Pancreas (tissue), 10 donors: ENCODE measurements at regions not wholly inside any gene's neighbourhood (a gene's known extent, or its start where the extent isn't known, plus 50 kb on each side); places are given as distances from the start of the nearest gene placed in this dataset.

Source experiments
- ATAC-seq, 4 donors: fragments of 200-7000 bp; cut with Tn5 transposase; one replicate each; pipeline versions ENCODE4 v1.8.0 to v1.9.1; 2020; ENCODE audit warnings: mild to moderate bottlenecking in 4 of 4, moderate library complexity in 4 of 4
- DNase-seq, 6 donors: peaks; one replicate each; pipeline ENCODE4 v3.0.0-alpha.2; 2020
- FAIRE-seq: peaks from 2 replicates; lab custom pipeline; 2012; peaks lifted over from hg19 to GRCh38; lab: Jason Lieb, UNC
- H3K27ac ChIP-seq, 4 donors: fragments of 200-600 bp; sonication (generic); 1 replicate in 3 of 4; 2 replicates in 1 of 4; pipeline versions ENCODE4 v1.5.0 to v1.8.0; 2020
- H3K27me3 ChIP-seq, 4 donors: fragments of 200-600 bp; one replicate each; pipeline ENCODE4 v1.8.0; 2021
- H3K36me3 ChIP-seq, 3 donors: fragments of 200-600 bp; sonication (generic) in 1 of 3; one replicate each; pipeline versions ENCODE4 v1.5.0 to v1.8.0; 2020 to 2021
- H3K4me1 ChIP-seq, 3 donors: fragments of 200-600 bp; one replicate each; pipeline ENCODE4 v1.8.0; 2021
- H3K4me3 ChIP-seq, 4 donors: fragments of 200-600 bp; sonication (generic) in 2 of 4; one replicate each; pipeline versions ENCODE4 v1.5.0 to v1.8.0; 2020 to 2021
- H3K9me3 ChIP-seq, 4 donors: fragments of 200-600 bp; one replicate each; pipeline ENCODE4 v1.8.0; 2021
- WGBS, 2 donors: extraction: QIAGEN DNeasy Blood & Tissue Kit; methylation state at CpG; one replicate each; pipeline ENCODE4 v1.1.7; 2013; 5-methylcytosine and 5-hydroxymethylcytosine counted together
- intact Hi-C, 3 donors: fragments of 100-400 bp; cut with DNase I; formaldehyde crosslinking; loops; one replicate each; pipeline versions ENCODE4 v1.11.1 to v1.14.2; 2022
- TF ChIP-seq, protein P1 (sequence below), 4 donors: fragments of 200-600 bp; sonication (generic) in 3 of 4; IDR thresholded peaks; one replicate each; pipeline versions ENCODE4 v1.5.0 to v1.8.0; 2021; ENCODE audit warnings: antibody characterized with exemption in 4 of 4
- donor health status: healthy with polysubstance abuse.
- donor health status: DM: no; HTN: no; CAD: no; lungs with moderate emphysema.
- donor health status: DM: no; HTN: no; CAD: no.
- donor health status: control.
- donor health status: control.
- donor health status: Bipolar disorder and iron deficiency.
- donor health status: DM: yes; HTN: yes; CAD: no.
- donor health status: DM: no; HTN: no; CAD: no.
- donor health status: DM: no; HTN: no; CAD: no.
- donor health status: DM: yes; HTN: yes; CAD: no.

DNA sequence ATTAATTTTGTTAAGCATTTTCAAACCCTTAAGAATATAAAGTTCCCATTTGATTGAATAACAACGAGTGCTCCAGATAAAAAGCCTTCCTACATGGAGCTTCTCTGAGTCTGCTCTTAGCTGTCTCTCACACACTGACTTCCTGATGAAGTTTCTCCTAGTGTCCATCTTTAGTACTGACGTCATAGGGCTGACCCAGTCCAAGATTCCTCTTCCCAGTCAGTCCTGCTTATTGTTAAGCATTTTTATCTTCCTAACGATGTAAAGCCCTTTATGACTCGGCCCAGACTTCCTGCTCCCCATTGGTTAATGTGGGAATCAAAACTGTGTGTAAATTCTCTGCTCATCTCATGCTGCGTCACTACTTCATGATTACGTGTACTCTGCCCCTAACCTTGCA is 398.8 kb downstream of the TFEC start:
- Histone ChIP-seq H3K27ac (no peak overlapping the region), H3K9me3 (no peaks in the 10 kb centered on the region), H3K4me3 (no peak overlapping the region), H3K4me1 (peaks cover 0 to 6% (median 0%) of the 10 kb centered on the region in 3 donors), H3K36me3 (no peaks in the 10 kb centered on the region), H3K27me3 (no peaks in the 10 kb centered on the region)
- WGBS, 2 donors = 61 to 73% methylated on average over 6 of the region's 6 CpGs
- FAIRE-seq (no peak), ATAC-seq (no peak), DNase-seq (no peak)
- TF ChIP-seq, protein P1, sequence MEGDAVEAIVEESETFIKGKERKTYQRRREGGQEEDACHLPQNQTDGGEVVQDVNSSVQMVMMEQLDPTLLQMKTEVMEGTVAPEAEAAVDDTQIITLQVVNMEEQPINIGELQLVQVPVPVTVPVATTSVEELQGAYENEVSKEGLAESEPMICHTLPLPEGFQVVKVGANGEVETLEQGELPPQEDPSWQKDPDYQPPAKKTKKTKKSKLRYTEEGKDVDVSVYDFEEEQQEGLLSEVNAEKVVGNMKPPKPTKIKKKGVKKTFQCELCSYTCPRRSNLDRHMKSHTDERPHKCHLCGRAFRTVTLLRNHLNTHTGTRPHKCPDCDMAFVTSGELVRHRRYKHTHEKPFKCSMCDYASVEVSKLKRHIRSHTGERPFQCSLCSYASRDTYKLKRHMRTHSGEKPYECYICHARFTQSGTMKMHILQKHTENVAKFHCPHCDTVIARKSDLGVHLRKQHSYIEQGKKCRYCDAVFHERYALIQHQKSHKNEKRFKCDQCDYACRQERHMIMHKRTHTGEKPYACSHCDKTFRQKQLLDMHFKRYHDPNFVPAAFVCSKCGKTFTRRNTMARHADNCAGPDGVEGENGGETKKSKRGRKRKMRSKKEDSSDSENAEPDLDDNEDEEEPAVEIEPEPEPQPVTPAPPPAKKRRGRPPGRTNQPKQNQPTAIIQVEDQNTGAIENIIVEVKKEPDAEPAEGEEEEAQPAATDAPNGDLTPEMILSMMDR (IDR thresholded peaks at IDR 0.05) = no peak
- intact Hi-C loops = no loop called here

DNA sequence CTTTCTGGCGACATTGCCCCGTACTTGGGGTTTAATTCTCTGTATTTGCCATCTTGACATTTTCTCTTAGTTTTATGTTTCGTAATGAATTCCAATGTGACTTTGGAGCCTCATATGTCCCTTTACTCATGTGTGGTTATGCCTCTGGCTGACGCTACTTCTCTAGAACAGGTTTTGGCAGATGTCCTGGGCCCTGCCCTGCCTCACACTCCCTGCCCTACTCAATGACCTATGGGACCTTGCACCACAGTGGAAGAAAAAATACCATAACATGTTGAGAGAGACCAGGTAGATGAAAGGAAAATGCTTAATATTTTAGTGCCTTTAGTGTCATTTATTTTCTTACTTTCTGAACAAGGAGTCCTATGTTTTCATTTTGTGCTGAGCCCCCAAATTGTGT is 400.5 kb downstream of the TFEC start:
- DNase-seq (no peak), ATAC-seq (no peak), FAIRE-seq (no peak)
- Histone ChIP-seq H3K4me3 (no peak overlapping the region), H3K9me3 (no peaks in the 10 kb centered on the region), H3K27ac (no peak overlapping the region), H3K27me3 (no peaks in the 10 kb centered on the region), H3K36me3 (no peaks in the 10 kb centered on the region), H3K4me1 (peaks cover 0 to 6% (median 0%) of the 10 kb centered on the region in 3 donors)
- WGBS, 2 donors = 87 to 94% methylated on average over 4 of the region's 4 CpGs
- intact Hi-C loops = no loop called here
- TF ChIP-seq, protein P1 (IDR thresholded peaks at IDR 0.05) = no peak

GRCh38 chr7:115618676-115619075 is 411.9 kb downstream of the TFEC start:
- H3K36me3 ChIP-seq = no peaks in the 10 kb centered on the region
- DNase-seq (no peak), ATAC-seq (no peak), FAIRE-seq (no peak)
- intact Hi-C loops = no loop called here
- no peak overlapping the region for H3K4me3 ChIP-seq
- no peaks in the 10 kb centered on the region for H3K27me3 ChIP-seq
- TF ChIP-seq, protein P1 (IDR thresholded peaks at IDR 0.05) = no peak
- H3K4me1 ChIP-seq = no peaks in the 10 kb centered on the region
- no peak overlapping the region for H3K27ac ChIP-seq
- WGBS, 2 donors = 22 to 23% methylated on average over 3 of the region's 3 CpGs
- no peaks in the 10 kb centered on the region for H3K9me3 ChIP-seq

DNA sequence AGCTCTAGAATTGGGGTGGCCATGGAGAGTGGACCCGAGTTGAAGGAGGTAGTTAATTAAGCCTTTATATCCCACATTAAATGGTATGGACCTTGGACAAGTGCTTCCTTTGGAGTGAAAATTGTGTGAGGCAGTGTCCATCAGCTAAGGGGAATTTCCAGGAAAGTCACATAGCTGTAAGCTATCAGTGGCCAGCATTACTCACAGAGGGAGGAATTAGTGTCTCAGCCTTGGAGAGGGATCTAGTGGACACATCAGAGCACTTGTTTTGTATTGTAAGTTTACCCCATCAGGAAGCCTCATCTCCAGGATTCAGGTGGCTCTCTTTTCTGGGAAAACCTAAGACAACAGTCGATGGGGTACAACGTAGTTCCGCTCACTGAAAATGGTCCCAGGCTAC is 416.7 kb downstream of the TFEC start:
- TF ChIP-seq, protein P1 (IDR thresholded peaks at IDR 0.05) = no peak
- Histone ChIP-seq H3K27ac (no peak overlapping the region), H3K9me3 (no peaks in the 10 kb centered on the region), H3K4me1 (peaks cover 0 to 3% (median 0%) of the 10 kb centered on the region in 3 donors), H3K4me3 (no peak overlapping the region), H3K36me3 (no peaks in the 10 kb centered on the region), H3K27me3 (no peaks in the 10 kb centered on the region)
- ATAC-seq (no peak), FAIRE-seq (no peak), DNase-seq (no peak)
- WGBS, 2 donors = 83 to 91% methylated on average over 4 of the region's 4 CpGs
- intact Hi-C loops = no loop called here

DNA sequence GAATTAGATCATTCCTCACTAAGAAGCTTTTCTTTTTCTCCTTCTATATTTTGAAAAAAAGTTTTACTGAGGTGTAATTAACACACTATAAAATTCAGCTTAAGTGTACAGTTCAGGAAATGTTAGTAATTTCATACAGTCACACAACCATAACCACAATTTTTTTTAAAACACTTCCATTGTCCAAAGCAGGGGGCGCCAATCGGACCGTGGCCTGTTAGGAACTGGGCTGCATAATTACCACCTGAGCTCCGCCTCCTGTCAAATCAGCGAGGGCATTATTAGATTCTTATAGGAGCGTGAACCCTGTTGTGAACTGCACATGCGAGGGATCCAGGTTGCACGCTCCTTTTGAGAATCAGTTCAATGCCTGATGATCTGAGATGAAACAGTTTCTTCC is 427.1 kb downstream of the TFEC start:
- no peak for ATAC-seq
- Histone ChIP-seq H3K4me3 (no peak overlapping the region), H3K9me3 (no peaks in the 10 kb centered on the region), H3K4me1 (no peaks in the 10 kb centered on the region), H3K27ac (no peak overlapping the region), H3K36me3 (no peaks in the 10 kb centered on the region), H3K27me3 (no peaks in the 10 kb centered on the region)
- 82 to 93% methylated on average over 8 of the region's 8 CpGs for WGBS, 2 donors
- intact Hi-C loops = no loop called here
- TF ChIP-seq, protein P1 (IDR thresholded peaks at IDR 0.05) = no peak
- FAIRE-seq = no peak
- DNase-seq = no peak
